ENCODE measurements at regions not wholly inside any gene's neighbourhood (a gene's known extent, or its start where the extent isn't known, plus 50 kb on each side); places are given as distances from the start of the nearest gene placed in this dataset.

- H3K9me3 ChIP-seq: no peaks in the 10 kb centered on the region
- H3K36me3 ChIP-seq: no peaks in the 10 kb centered on the region
- no peaks in the 10 kb centered on the region for H3K4me1 ChIP-seq
- DNase-seq: no peak
- intact Hi-C loops (cut with DNase I; ENCODE audit: low total_unique reads): no loop called here
- H3K27me3 ChIP-seq: peaks cover 0 to 3% of the 10 kb centered on the region in 2 donors
- H3K4me3 ChIP-seq: no peak overlapping the region
- TF ChIP-seq CTCF (IDR thresholded peaks at IDR 0.05): no peak
- H3K27ac ChIP-seq: no peak overlapping the region
These were observed 162.3 kb upstream of the VRK2 start for GRCh38 chr2:57884281-57884680.

DNA sequence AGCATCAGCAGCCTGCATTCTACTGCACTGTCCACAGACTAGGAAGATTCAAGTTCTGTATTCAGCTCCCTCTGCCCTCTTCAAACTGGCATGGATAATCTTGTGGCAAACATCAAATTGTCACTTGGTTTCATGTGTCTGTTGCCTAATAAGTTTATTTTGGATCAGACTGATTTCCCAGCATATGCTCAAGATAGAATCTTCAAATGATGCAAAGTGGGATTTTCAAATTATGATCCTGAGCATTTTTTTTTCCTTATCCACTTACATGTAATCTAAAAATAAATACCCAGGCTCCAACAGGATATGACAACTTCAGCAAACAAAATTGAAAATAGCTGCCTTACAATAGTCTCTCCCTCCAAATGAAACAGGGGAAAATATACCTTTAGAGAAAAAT lies 160.9 kb upstream of the VRK2 start:
- H3K4me1 ChIP-seq: no peaks in the 10 kb centered on the region
- H3K4me3 ChIP-seq: no peak overlapping the region
- no peak overlapping the region for H3K27ac ChIP-seq
- H3K9me3 ChIP-seq: no peaks in the 10 kb centered on the region
- DNase-seq: no peak
- peaks cover 0 to 3% of the 10 kb centered on the region in 2 donors for H3K27me3 ChIP-seq
- intact Hi-C loops (cut with DNase I; ENCODE audit: low total_unique reads): no loop called here
- no peaks in the 10 kb centered on the region for H3K36me3 ChIP-seq
- no peak for TF ChIP-seq CTCF (IDR thresholded peaks at IDR 0.05)

DNA sequence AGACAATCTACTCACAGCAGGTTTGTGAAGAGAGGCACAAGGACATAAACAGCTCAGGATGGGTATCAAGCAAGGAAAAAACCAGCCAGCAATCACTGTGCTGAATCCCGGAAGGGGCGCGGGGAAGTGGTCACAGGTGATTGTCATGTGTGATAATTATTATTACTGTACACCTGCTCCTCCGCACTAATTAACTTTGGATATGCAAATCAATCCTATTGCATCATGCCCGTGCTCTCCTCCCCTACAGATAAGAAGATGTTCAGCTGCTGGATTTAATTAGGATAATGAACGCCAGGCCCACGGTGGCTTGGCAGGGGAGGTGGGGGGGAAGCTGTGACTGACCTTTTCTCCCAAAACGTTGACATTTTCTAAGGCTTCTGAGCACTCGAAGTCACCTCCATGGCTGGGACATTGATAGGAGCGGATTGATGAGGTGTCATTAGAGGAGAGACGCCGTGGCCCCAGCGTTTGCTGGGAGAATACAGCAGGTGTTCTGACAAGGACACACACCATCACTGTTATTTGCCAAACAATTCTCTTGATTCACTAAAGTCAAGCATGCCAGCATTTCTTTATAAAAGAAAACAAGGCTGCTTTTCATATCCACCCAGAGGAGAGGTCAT lies 160.3 kb upstream of the VRK2 start:
- DNase-seq: no peak
- TF ChIP-seq CTCF (IDR thresholded peaks at IDR 0.05): no peak
- Histone ChIP-seq H3K4me3 (no peak overlapping the region), H3K27me3 (peaks cover 0 to 3% of the 10 kb centered on the region in 2 donors), H3K9me3 (no peaks in the 10 kb centered on the region), H3K4me1 (no peaks in the 10 kb centered on the region), H3K27ac (no peak overlapping the region), H3K36me3 (no peaks in the 10 kb centered on the region)
- intact Hi-C loops (cut with DNase I; ENCODE audit: low total_unique reads): no loop called here

- DNase-seq: no peak
- no peak overlapping the region for H3K27ac ChIP-seq
- H3K27me3 ChIP-seq: peaks cover 0 to 3% of the 10 kb centered on the region in 2 donors
- TF ChIP-seq CTCF (IDR thresholded peaks at IDR 0.05): no peak
- no peaks in the 10 kb centered on the region for H3K9me3 ChIP-seq
- no peak overlapping the region for H3K4me3 ChIP-seq
- H3K4me1 ChIP-seq: no peaks in the 10 kb centered on the region
- intact Hi-C loops (cut with DNase I; ENCODE audit: low total_unique reads): no loop called here
- H3K36me3 ChIP-seq: no peaks in the 10 kb centered on the region
These were observed 158.1 kb upstream of the VRK2 start for GRCh38 chr2:57888463-57888862.

DNA sequence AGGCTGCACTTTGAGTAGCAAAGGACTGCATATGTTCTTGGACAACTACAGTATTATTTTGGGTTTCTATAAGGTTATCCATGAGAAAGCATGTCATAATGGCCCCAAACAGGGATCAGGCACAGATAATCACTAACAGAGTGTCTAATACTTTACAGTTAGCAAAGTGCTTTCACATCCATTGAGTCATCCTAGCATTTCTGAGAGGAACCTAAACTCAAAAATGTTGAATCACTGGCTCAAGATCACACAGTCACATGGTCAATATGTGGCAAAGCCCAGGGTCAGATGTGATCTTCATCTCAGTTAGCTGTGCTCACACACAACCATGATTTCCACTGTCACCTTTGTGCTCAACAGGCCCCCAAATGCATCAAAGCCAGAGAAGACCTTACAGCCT lies 156.1 kb upstream of the VRK2 start:
- H3K36me3 ChIP-seq: no peaks in the 10 kb centered on the region
- no peak for TF ChIP-seq CTCF (IDR thresholded peaks at IDR 0.05)
- no peaks in the 10 kb centered on the region for H3K9me3 ChIP-seq
- no peak overlapping the region for H3K27ac ChIP-seq
- no peaks in the 10 kb centered on the region for H3K4me1 ChIP-seq
- H3K27me3 ChIP-seq: peaks cover 0 to 3% of the 10 kb centered on the region in 2 donors
- intact Hi-C loops (cut with DNase I; ENCODE audit: low total_unique reads): no loop called here
- DNase-seq: no peak
- H3K4me3 ChIP-seq: no peak overlapping the region

Data from tibial artery (tissue), 4 donors.